Natural killer cell (primary cell): ENCODE measurements at regions not wholly inside any gene's neighbourhood (a gene's known extent, or its start where the extent isn't known, plus 50 kb on each side); places are given as distances from the start of the nearest gene placed in this dataset.
"Not testable (repeated sequence)": the region's sequence is repeated elsewhere in the genome, so short reads cannot be mapped to it uniquely, and the experiment has no call there.

Experiments
- ATAC-seq, 3 donors: fragments of 150-1000 bp in 2 of 3; fragments of 200-7000 bp in 1 of 3; cut with Tn5 transposase; 1 replicate in 1 of 3; 2 replicates in 2 of 3; pipeline ENCODE4 v1.10.0; 2021; ENCODE audit warnings: mild to moderate bottlenecking in 2 of 3, moderate library complexity in 2 of 3
- DNase-seq, 2 donors: peaks; one replicate each; pipeline versions ENCODE4 v3.0.0 to v3.0.0-alpha.2; 2013 to 2021; ENCODE audit warnings: mixed read lengths in 1 of 2
- H3K27ac ChIP-seq: one replicate; pipeline ENCODE4 v1.5.1; 2013; ENCODE audit warnings: mild to moderate bottlenecking, low read length
- H3K27me3 ChIP-seq: one replicate; pipeline ENCODE4 v1.6.1; 2013; ENCODE audit warnings: low read length; ENCODE audit not compliant: control insufficient read depth, insufficient read depth
- H3K36me3 ChIP-seq: one replicate; pipeline ENCODE4 v1.6.1; 2013; ENCODE audit warnings: low read length; ENCODE audit not compliant: control insufficient read depth, insufficient read depth
- H3K4me1 ChIP-seq: one replicate; pipeline ENCODE4 v1.6.1; 2013; ENCODE audit warnings: low read length; ENCODE audit not compliant: control insufficient read depth, insufficient read depth
- H3K4me3 ChIP-seq: one replicate; pipeline ENCODE4 v1.5.1; 2013; ENCODE audit warnings: low read length
- H3K9me3 ChIP-seq: one replicate; pipeline ENCODE4 v1.6.1; 2013; ENCODE audit warnings: low read length; ENCODE audit not compliant: control insufficient read depth, insufficient read depth
- H3K27ac Mint-ChIP-seq, 2 donors: one replicate each; pipeline ENCODE4 v1.8.0; 2022; ENCODE audit warnings: mild to moderate bottlenecking in 2 of 2, mixed read lengths in 2 of 2, moderate library complexity in 1 of 2
- H3K27me3 Mint-ChIP-seq, 2 donors: one replicate each; pipeline ENCODE4 v1.8.0; 2022; ENCODE audit warnings: low read depth in 2 of 2, mixed read lengths in 2 of 2
- H3K36me3 Mint-ChIP-seq: one replicate; pipeline ENCODE4 v1.8.0; 2022; ENCODE audit warnings: mixed read lengths
- H3K4me1 Mint-ChIP-seq, 2 donors: one replicate each; pipeline ENCODE4 v1.8.0; 2022; ENCODE audit warnings: mixed read lengths in 2 of 2
- H3K4me3 Mint-ChIP-seq: one replicate; pipeline ENCODE4 v1.8.0; 2022; ENCODE audit warnings: mild to moderate bottlenecking, moderate library complexity, mixed read lengths
- H3K9me3 Mint-ChIP-seq, 2 donors: one replicate each; pipeline ENCODE4 v1.8.0; 2022; ENCODE audit warnings: mixed read lengths in 2 of 2
- WGBS: methylation state at CpG from one replicate; pipeline ENCODE4 v1.1.7; 2013; ENCODE audit warnings: missing lambda C conversion rate; ENCODE audit not compliant: insufficient coverage; 5-methylcytosine and 5-hydroxymethylcytosine counted together
- intact Hi-C: fragments of 100-400 bp; cut with micrococcal nuclease; formaldehyde crosslinking; loops from one replicate; pipeline ENCODE4 v1.14.2; 2022
- TF ChIP-seq, protein P1 (sequence below): fragments of 200-600 bp; IDR thresholded peaks from one replicate; pipeline ENCODE4 v1.8.0; 2022; ENCODE audit warnings: antibody characterized with exemption

DNA sequence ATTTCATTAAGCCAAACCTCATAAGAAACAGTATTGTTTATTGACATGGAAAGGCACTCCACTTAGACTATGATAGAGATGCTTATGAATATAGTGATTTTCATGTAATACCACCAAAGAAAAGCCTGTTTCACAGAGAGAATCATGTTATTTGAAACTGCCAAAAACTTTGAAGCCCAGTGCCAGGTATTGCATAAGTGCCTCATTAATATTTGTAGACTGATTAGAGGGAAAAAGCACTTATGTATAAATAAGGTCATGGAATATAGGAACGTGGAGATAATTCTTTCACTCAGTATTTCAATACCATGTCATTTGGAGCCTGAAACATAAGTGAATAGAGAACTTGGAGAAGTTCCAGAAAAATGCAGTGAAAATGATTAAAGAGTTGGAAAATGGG lies 162.6 kb upstream of the CRIM1 start:
- peaks cover 10 to 13% of the 10 kb centered on the region in 2 donors for H3K4me1 Mint-ChIP-seq
- H3K4me3 Mint-ChIP-seq: no peak overlapping the region
- no peak overlapping the region for H3K27ac ChIP-seq
- H3K4me1 ChIP-seq: no peaks in the 10 kb centered on the region
- no peak overlapping the region for H3K27ac Mint-ChIP-seq
- H3K9me3 ChIP-seq: no peaks in the 10 kb centered on the region
- no peak for ATAC-seq
- TF ChIP-seq, protein P1, sequence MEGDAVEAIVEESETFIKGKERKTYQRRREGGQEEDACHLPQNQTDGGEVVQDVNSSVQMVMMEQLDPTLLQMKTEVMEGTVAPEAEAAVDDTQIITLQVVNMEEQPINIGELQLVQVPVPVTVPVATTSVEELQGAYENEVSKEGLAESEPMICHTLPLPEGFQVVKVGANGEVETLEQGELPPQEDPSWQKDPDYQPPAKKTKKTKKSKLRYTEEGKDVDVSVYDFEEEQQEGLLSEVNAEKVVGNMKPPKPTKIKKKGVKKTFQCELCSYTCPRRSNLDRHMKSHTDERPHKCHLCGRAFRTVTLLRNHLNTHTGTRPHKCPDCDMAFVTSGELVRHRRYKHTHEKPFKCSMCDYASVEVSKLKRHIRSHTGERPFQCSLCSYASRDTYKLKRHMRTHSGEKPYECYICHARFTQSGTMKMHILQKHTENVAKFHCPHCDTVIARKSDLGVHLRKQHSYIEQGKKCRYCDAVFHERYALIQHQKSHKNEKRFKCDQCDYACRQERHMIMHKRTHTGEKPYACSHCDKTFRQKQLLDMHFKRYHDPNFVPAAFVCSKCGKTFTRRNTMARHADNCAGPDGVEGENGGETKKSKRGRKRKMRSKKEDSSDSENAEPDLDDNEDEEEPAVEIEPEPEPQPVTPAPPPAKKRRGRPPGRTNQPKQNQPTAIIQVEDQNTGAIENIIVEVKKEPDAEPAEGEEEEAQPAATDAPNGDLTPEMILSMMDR: no peak
- no peaks in the 10 kb centered on the region for H3K9me3 Mint-ChIP-seq
- no peaks in the 10 kb centered on the region for H3K27me3 ChIP-seq
- intact Hi-C loops: no loop called here
- H3K36me3 Mint-ChIP-seq: no peaks in the 10 kb centered on the region
- no peak overlapping the region for H3K4me3 ChIP-seq
- no peaks in the 10 kb centered on the region for H3K36me3 ChIP-seq
- no peak for DNase-seq
- no CpG with 5 or more reads among the region's 1 CpG for whole genome bisulfite sequencing
- H3K27me3 Mint-ChIP-seq: peaks cover 4 to 7% of the 10 kb centered on the region in 2 donors

DNA sequence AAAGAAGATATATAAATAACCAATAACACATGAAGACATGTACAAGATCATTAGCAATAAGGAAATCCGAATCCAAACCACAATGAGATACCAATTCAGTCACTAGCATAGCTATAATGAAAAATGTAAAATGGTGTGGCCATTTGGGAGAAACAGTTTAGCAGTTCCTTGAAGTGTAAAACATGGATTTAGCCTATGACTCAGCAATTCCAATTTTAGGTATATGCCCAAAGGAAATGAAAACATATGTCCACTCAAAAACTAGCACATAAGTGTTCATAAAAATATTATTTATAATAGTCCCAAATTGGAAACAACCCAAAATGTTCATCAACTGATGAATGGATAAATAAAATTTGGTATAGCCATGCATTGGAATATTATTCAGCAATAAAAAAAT lies 165.5 kb upstream of the CRIM1 start:
- H3K27me3 ChIP-seq: no peaks in the 10 kb centered on the region
- H3K4me1 Mint-ChIP-seq: peaks cover under 1 to 5% of the 10 kb centered on the region in 2 donors
- peaks cover 3% of the 10 kb centered on the region in 2 donors for H3K27me3 Mint-ChIP-seq
- DNase-seq (no peak), ATAC-seq (no peak)
- no peaks in the 10 kb centered on the region for H3K36me3 ChIP-seq
- no peaks in the 10 kb centered on the region for H3K36me3 Mint-ChIP-seq
- intact Hi-C loops: no loop called here
- H3K27ac ChIP-seq: no peak overlapping the region
- no CpG with 5 or more reads among the region's 1 CpG for WGBS
- no peaks in the 10 kb centered on the region for H3K9me3 ChIP-seq
- H3K27ac Mint-ChIP-seq: no peak overlapping the region
- H3K4me3 Mint-ChIP-seq: no peak overlapping the region
- H3K9me3 Mint-ChIP-seq: no peaks in the 10 kb centered on the region
- H3K4me1 ChIP-seq: no peaks in the 10 kb centered on the region
- TF ChIP-seq, protein P1: no peak
- H3K4me3 ChIP-seq: no peak overlapping the region

DNA sequence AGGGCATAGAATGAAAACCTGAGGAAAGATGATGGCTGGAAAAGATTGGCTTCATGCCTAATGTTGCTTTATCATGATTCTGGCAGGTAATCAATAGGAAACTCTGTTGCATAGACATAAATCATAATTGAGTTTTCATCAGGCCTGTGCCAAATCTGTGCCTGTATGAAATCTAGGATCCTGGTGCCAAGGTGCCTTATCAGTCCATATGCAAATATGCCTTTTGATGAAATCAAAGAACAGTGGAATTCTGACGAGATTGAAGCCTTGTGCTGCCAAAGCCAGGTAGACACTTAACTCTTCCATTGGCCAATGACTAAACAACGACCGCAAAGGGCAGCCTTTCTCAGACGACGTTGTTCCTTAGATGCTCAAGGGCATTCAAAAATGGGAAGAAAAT lies 170.0 kb upstream of the CRIM1 start:
- H3K4me1 Mint-ChIP-seq: peaks cover 0 to 5% of the 10 kb centered on the region in 2 donors
- H3K9me3 ChIP-seq: no peaks in the 10 kb centered on the region
- H3K4me1 ChIP-seq: no peaks in the 10 kb centered on the region
- H3K27ac Mint-ChIP-seq: no peak overlapping the region
- no peak overlapping the region for H3K4me3 ChIP-seq
- no peak for DNase-seq
- H3K27me3 Mint-ChIP-seq: no peaks in the 10 kb centered on the region
- no peaks in the 10 kb centered on the region for H3K9me3 Mint-ChIP-seq
- no peaks in the 10 kb centered on the region for H3K36me3 Mint-ChIP-seq
- no peaks in the 10 kb centered on the region for H3K36me3 ChIP-seq
- no peaks in the 10 kb centered on the region for H3K27me3 ChIP-seq
- WGBS: 95% methylated on average over 5 of the region's 5 CpGs
- TF ChIP-seq, protein P1: no peak
- no peak overlapping the region for H3K4me3 Mint-ChIP-seq
- H3K27ac ChIP-seq: no peak overlapping the region
- intact Hi-C loops: no loop called here
- ATAC-seq: no peak

DNA sequence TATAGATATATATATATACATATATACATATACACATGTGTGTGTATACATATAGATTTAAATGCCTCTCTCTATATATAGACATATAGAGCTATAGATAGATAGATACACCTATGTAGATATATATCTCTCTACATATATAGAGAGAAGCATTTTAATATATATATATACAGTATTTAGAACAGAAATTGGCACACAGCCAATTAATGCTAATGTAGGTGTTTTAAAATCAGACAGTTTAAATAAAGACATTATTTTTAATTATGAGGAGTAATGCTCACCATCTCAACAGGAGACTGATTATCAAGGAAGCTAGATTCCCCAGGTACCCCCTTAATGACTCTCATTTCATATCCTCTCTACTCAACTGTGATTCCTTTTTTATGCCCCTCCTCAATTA lies 170.7 kb upstream of the CRIM1 start:
- ATAC-seq (no peak), DNase-seq (no peak)
- Mint-ChIP-seq H3K4me1 (peaks cover 0 to 5% of the 10 kb centered on the region in 2 donors), H3K27me3 (no peaks in the 10 kb centered on the region), H3K36me3 (no peaks in the 10 kb centered on the region), H3K4me3 (no peak overlapping the region), H3K9me3 (no peaks in the 10 kb centered on the region), H3K27ac (no peak overlapping the region)
- Histone ChIP-seq H3K4me1 (no peaks in the 10 kb centered on the region), H3K27ac (no peak overlapping the region), H3K9me3 (no peaks in the 10 kb centered on the region), H3K36me3 (no peaks in the 10 kb centered on the region), H3K4me3 (no peak overlapping the region), H3K27me3 (no peaks in the 10 kb centered on the region)
- intact Hi-C loops: no loop called here
- TF ChIP-seq, protein P1: no peak

DNA sequence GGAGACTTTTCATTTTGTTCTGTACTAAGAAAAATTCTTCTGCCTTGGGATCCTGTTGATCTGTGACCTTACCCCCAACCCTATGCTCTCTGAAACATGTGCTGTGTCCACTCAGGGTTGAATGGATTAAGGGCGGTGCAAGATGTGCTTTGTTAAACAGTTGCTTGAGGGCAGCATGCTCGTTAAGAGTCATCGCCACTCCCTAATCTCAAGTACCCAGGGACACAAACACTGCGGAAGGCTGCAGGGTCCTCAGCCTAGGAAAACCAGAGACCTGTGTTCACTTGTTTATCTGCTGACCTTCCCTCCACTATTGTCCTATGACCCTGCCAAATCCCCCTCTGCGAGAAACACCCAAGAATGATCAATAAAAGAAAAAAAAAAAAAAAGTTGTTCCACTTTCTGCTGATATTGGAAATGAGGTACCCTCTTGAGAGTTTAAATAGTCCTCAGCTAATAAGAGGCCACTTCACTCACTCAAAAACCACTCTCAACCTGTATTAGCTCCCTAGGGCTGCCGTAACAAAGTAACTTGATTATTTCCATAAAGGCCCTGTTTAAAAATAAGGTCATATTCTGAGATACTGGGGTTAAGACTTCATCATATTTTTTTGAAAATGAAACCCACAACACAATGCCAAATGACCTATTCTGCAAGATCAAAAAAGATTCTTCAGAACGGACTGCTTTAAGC lies 174.6 kb upstream of the CRIM1 start:
- H3K36me3 Mint-ChIP-seq, H3K36me3 ChIP-seq, ATAC-seq, H3K27me3 ChIP-seq, H3K4me3 Mint-ChIP-seq, H3K4me1 Mint-ChIP-seq, intact Hi-C loops, H3K4me1 ChIP-seq, DNase-seq, H3K27ac Mint-ChIP-seq, H3K4me3 ChIP-seq, H3K27me3 Mint-ChIP-seq, H3K27ac ChIP-seq, H3K9me3 Mint-ChIP-seq, H3K9me3 ChIP-seq: not testable (repeated sequence)
- 92% methylated on average over 4 of the region's 7 CpGs for WGBS
